DND-41 (cell line): ENCODE measurements at regions not wholly inside any gene's neighbourhood (a gene's known extent, or its start where the extent isn't known, plus 50 kb on each side); places are given as distances from the start of the nearest gene placed in this dataset.

Experiments
- ATAC-seq: fragments of 200-7000 bp; cut with Tn5 transposase; 3 replicates; pipeline ENCODE4 v1.9.1; 2021; ENCODE audit warnings: low read depth; ENCODE audit not compliant: insufficient read depth
- DNase-seq: peaks from one replicate; pipeline ENCODE4 v3.0.0-alpha.2; 2020
- H2AFZ ChIP-seq: 2 replicates; pipeline ENCODE4 v1.6.0; 2012; ENCODE audit warnings: low read depth, low read length
- H3K27ac ChIP-seq: 2 replicates; pipeline ENCODE4 v1.5.1; 2012; ENCODE audit warnings: low read length, inconsistent platforms
- H3K27me3 ChIP-seq: fragments of 200-600 bp; sonication (generic); 2 replicates; pipeline ENCODE4 v1.6.0; 2012; ENCODE audit warnings: low read length, mild to moderate bottlenecking, inconsistent platforms; ENCODE audit not compliant: insufficient read depth, poor library complexity
- H3K36me3 ChIP-seq: 2 replicates; pipeline ENCODE4 v1.5.1; 2012; ENCODE audit warnings: low read length, inconsistent platforms; ENCODE audit not compliant: insufficient read depth
- H3K4me1 ChIP-seq: 2 replicates; pipeline ENCODE4 v1.5.1; 2012; ENCODE audit warnings: mild to moderate bottlenecking, low read length; ENCODE audit not compliant: insufficient read depth
- H3K4me2 ChIP-seq: 2 replicates; pipeline ENCODE4 v1.6.0; 2012; ENCODE audit warnings: mild to moderate bottlenecking, moderate library complexity, low read length, inconsistent platforms; ENCODE audit not compliant: insufficient read depth
- H3K4me3 ChIP-seq, 2 experiments: fragments of 200-600 bp in 1 of 2; shearing (Covaris generic) in 1 of 2; 2 replicates each; pipeline ENCODE4 v1.5.1; 2012 to 2016; ENCODE audit warnings: inconsistent platforms in 2 of 2, low read length in 2 of 2, mild to moderate bottlenecking in 2 of 2, low read depth in 1 of 2, moderate library complexity in 1 of 2
- H3K79me2 ChIP-seq: 2 replicates; pipeline ENCODE4 v1.6.0; 2012; ENCODE audit warnings: low read length, inconsistent platforms; ENCODE audit not compliant: insufficient read depth
- H3K9ac ChIP-seq: 2 replicates; pipeline ENCODE4 v1.6.0; 2012; ENCODE audit warnings: low read depth, mild to moderate bottlenecking, inconsistent platforms, low read length, moderate library complexity
- H3K9me3 ChIP-seq: 2 replicates; pipeline ENCODE4 v1.5.1; 2012; ENCODE audit warnings: low read length, moderate library complexity, mild to moderate bottlenecking, inconsistent platforms; ENCODE audit not compliant: insufficient read depth, severe bottlenecking
- H4K20me1 ChIP-seq: 2 replicates; pipeline ENCODE4 v1.6.0; 2012; ENCODE audit warnings: low read length; ENCODE audit not compliant: insufficient read depth
- CTCF ChIP-seq: IDR thresholded peaks from 2 replicates; pipeline ENCODE4 v1.5.1; 2012; ENCODE audit warnings: borderline replicate concordance, low read length, moderate library complexity, mild to moderate bottlenecking; ENCODE audit not compliant: poor library complexity, severe bottlenecking; ENCODE audit errors: extremely low read depth
- EZH2 ChIP-seq: IDR thresholded peaks from 3 replicates; pipeline ENCODE4 v1.6.1; 2012; ENCODE audit warnings: borderline replicate concordance, low read depth, mild to moderate bottlenecking, moderate library complexity, low read length, inconsistent platforms; ENCODE audit not compliant: severe bottlenecking

GRCh38 chr5:168121138-168121494, 170.3 kb upstream of the WWC1 start:
- DNase-seq (no peak), ATAC-seq (no peak)
- H3K79me2 ChIP-seq = no peaks in the 10 kb centered on the region
- H3K27me3 ChIP-seq = no peaks in the 10 kb centered on the region
- TF ChIP-seq EZH2 (no peak), CTCF (no peak)
- no peak overlapping the region for H3K4me2 ChIP-seq
- no peak overlapping the region for H3K27ac ChIP-seq
- H4K20me1 ChIP-seq = no peaks in the 10 kb centered on the region
- H3K9me3 ChIP-seq = no peaks in the 10 kb centered on the region
- H2AFZ ChIP-seq = no peak overlapping the region
- H3K36me3 ChIP-seq = no peaks in the 10 kb centered on the region
- H3K4me3 ChIP-seq = no peak overlapping the region
- H3K4me1 ChIP-seq = no peaks in the 10 kb centered on the region; the same call in 1 of the 2 replicates
- no peak overlapping the region for H3K9ac ChIP-seq

GRCh38 chr5:168123631-168124528, 167.6 kb upstream of the WWC1 start:
- H3K4me2 ChIP-seq = no peak overlapping the region
- H3K4me3 ChIP-seq = no peak overlapping the region
- H3K4me1 ChIP-seq = no peaks in the 10 kb centered on the region
- H3K9ac ChIP-seq = no peak overlapping the region
- no peak overlapping the region for H3K27ac ChIP-seq
- H3K36me3 ChIP-seq = no peaks in the 10 kb centered on the region
- DNase-seq = no peak
- H3K79me2 ChIP-seq = no peaks in the 10 kb centered on the region
- no peaks in the 10 kb centered on the region for H3K27me3 ChIP-seq
- ATAC-seq = no peak
- no peaks in the 10 kb centered on the region for H4K20me1 ChIP-seq
- no peak for TF ChIP-seq CTCF
- TF ChIP-seq EZH2 = no peak
- no peak overlapping the region for H2AFZ ChIP-seq
- no peaks in the 10 kb centered on the region for H3K9me3 ChIP-seq

- H3K4me3 ChIP-seq = no peak overlapping the region
- H3K9me3 ChIP-seq = no peaks in the 10 kb centered on the region
- no peaks in the 10 kb centered on the region for H3K79me2 ChIP-seq
- no peak overlapping the region for H3K4me2 ChIP-seq
- no peak overlapping the region for H2AFZ ChIP-seq
- ATAC-seq (no peak), DNase-seq (no peak)
- H3K4me1 ChIP-seq = no peaks in the 10 kb centered on the region
- no peaks in the 10 kb centered on the region for H3K27me3 ChIP-seq
- H4K20me1 ChIP-seq = no peaks in the 10 kb centered on the region
- no peak overlapping the region for H3K9ac ChIP-seq
- TF ChIP-seq EZH2 (no peak), CTCF (no peak)
- H3K36me3 ChIP-seq = no peaks in the 10 kb centered on the region
- H3K27ac ChIP-seq = no peak overlapping the region
Measured at GRCh38 chr5:168125445-168126199, 165.8 kb upstream of the WWC1 start.
